ENCODE measurements at regions not wholly inside any gene's neighbourhood (a gene's known extent, or its start where the extent isn't known, plus 50 kb on each side); places are given as distances from the start of the nearest gene placed in this dataset.

- no peak for TF ChIP-seq CTCF (IDR thresholded peaks at IDR 0.05; ENCODE audit: low read depth, low read length)
- no peak for DNase-seq (ENCODE audit: extremely low read depth, low read depth)
Measured at GRCh38 chr15:93362821-93363220, 273.8 kb upstream of the RGMA start.

- TF ChIP-seq CTCF (IDR thresholded peaks at IDR 0.05; ENCODE audit: low read depth, low read length) = no peak
- DNase-seq (ENCODE audit: extremely low read depth, low read depth) = no peak
Measured at GRCh38 chr15:93362203-93362602, 273.2 kb upstream of the RGMA start.

- TF ChIP-seq CTCF (IDR thresholded peaks at IDR 0.05; ENCODE audit: low read depth, low read length) = no peak
- DNase-seq (ENCODE audit: extremely low read depth, low read depth) = no peak
Measured at GRCh38 chr15:93361703-93362102, 272.7 kb upstream of the RGMA start.

- TF ChIP-seq CTCF (IDR thresholded peaks at IDR 0.05; ENCODE audit: low read depth, low read length) = no peak
- DNase-seq (ENCODE audit: extremely low read depth, low read depth) = no peak
Measured at GRCh38 chr15:93360976-93361375, 272.0 kb upstream of the RGMA start.

GRCh38 chr15:93360318-93360717 lies 271.3 kb upstream of the RGMA start:
- no peak for TF ChIP-seq CTCF (IDR thresholded peaks at IDR 0.05; ENCODE audit: low read depth, low read length)
- no peak for DNase-seq (ENCODE audit: extremely low read depth, low read depth)

- DNase-seq (ENCODE audit: extremely low read depth, low read depth) = no peak
- no peak for TF ChIP-seq CTCF (IDR thresholded peaks at IDR 0.05; ENCODE audit: low read depth, low read length)
Measured at GRCh38 chr15:93359425-93360131, 270.6 kb upstream of the RGMA start.

- TF ChIP-seq CTCF (IDR thresholded peaks at IDR 0.05; ENCODE audit: low read depth, low read length) = no peak
- no peak for DNase-seq (ENCODE audit: extremely low read depth, low read depth)
Measured at GRCh38 chr15:93359060-93359408, 270.0 kb upstream of the RGMA start.

Measured in AG09319 (cell line).